Keratinocyte (primary cell): ENCODE measurements at regions not wholly inside any gene's neighbourhood (a gene's known extent, or its start where the extent isn't known, plus 50 kb on each side); places are given as distances from the start of the nearest gene placed in this dataset.

Experiments used
- DNase-seq: peaks from one replicate; pipeline ENCODE4 v3.0.0-alpha.2; 2011; ENCODE audit warnings: low read depth, missing footprints, low spot score
- FAIRE-seq: peaks from 2 replicates; lab custom pipeline; 2011; peaks lifted over from hg19 to GRCh38; lab: Jason Lieb, UNC
- H2AFZ ChIP-seq: 2 replicates; pipeline ENCODE4 v1.6.0; 2012; ENCODE audit warnings: low read length, control low read depth, inconsistent platforms; ENCODE audit not compliant: control insufficient read depth
- H3K27ac ChIP-seq: 2 replicates; pipeline ENCODE4 v1.5.1; 2011; ENCODE audit warnings: low read length; ENCODE audit not compliant: control insufficient read depth, insufficient read depth
- H3K27me3 ChIP-seq: 3 replicates; pipeline ENCODE4 v1.6.0; 2011; ENCODE audit warnings: low read length; ENCODE audit not compliant: control insufficient read depth, insufficient read depth; ENCODE audit errors: extremely low read depth
- H3K36me3 ChIP-seq, 2 experiments: 2 replicates in 1 of 2; 3 replicates in 1 of 2; pipeline ENCODE4 v1.5.1; 2011; ENCODE audit warnings: low read length in 2 of 2, mild to moderate bottlenecking in 1 of 2; ENCODE audit not compliant: control insufficient read depth in 2 of 2, insufficient read depth in 2 of 2; ENCODE audit errors: extremely low read depth in 1 of 2
- H3K4me1 ChIP-seq: 3 replicates; pipeline ENCODE4 v1.5.1; 2011; ENCODE audit warnings: low read length; ENCODE audit not compliant: control insufficient read depth, insufficient read depth; ENCODE audit errors: extremely low read depth
- H3K4me2 ChIP-seq: 3 replicates; pipeline ENCODE4 v1.6.0; 2011; ENCODE audit warnings: low read depth, low read length; ENCODE audit not compliant: control insufficient read depth, insufficient read depth; ENCODE audit errors: extremely low read depth
- H3K4me3 ChIP-seq, 3 experiments: fragments of 200-600 bp in 1 of 3; sonication (generic) in 1 of 3; 2 replicates in 2 of 3; 3 replicates in 1 of 3; pipeline ENCODE4 v1.5.1; 2011 to 2016; ENCODE audit warnings: low read length in 3 of 3, mild to moderate bottlenecking in 3 of 3, control low read depth in 2 of 3, inconsistent platforms in 1 of 3, low read depth in 1 of 3, mixed read lengths in 1 of 3, mixed run types in 1 of 3, moderate library complexity in 1 of 3; ENCODE audit not compliant: control insufficient read depth in 2 of 3, insufficient read depth in 2 of 3; ENCODE audit errors: extremely low read depth in 1 of 3
- H3K79me2 ChIP-seq: 2 replicates; pipeline ENCODE4 v1.6.0; 2012; ENCODE audit warnings: low read length; ENCODE audit not compliant: control insufficient read depth, insufficient read depth
- H3K9ac ChIP-seq: 3 replicates; pipeline ENCODE4 v1.6.0; 2011; ENCODE audit warnings: low read length; ENCODE audit not compliant: control insufficient read depth, insufficient read depth; ENCODE audit errors: extremely low read depth
- H3K9me1 ChIP-seq: 3 replicates; pipeline ENCODE4 v1.6.0; 2011; ENCODE audit warnings: low read length; ENCODE audit not compliant: control insufficient read depth, insufficient read depth; ENCODE audit errors: extremely low read depth
- H3K9me3 ChIP-seq: 2 replicates; pipeline ENCODE4 v1.5.1; 2012; ENCODE audit warnings: low read depth, low read length; ENCODE audit not compliant: control insufficient read depth
- H4K20me1 ChIP-seq: 3 replicates; pipeline ENCODE4 v1.6.0; 2011; ENCODE audit warnings: low read length; ENCODE audit not compliant: control insufficient read depth, insufficient read depth; ENCODE audit errors: extremely low read depth
- EZH2 ChIP-seq: IDR thresholded peaks from one replicate; pipeline ENCODE4 v1.6.1; 2012; ENCODE audit warnings: inconsistent platforms, mild to moderate bottlenecking, low read length, moderate library complexity
- dilution Hi-C: fragments of 300-500 bp; cut with MboI; formaldehyde crosslinking; loops from one replicate; pipeline ENCODE4 v1.7.0; 2020; ENCODE audit warnings: low sequenced_read_pairs; ENCODE audit not compliant: extremely low pct_ligation_motif_present
- TF ChIP-seq, protein P1 (sequence below), 3 experiments: IDR thresholded peaks in 1 of 3; conservative IDR thresholded peaks in 1 of 3; optimal IDR thresholded peaks in 1 of 3; 2 replicates in 2 of 3; 3 replicates in 1 of 3; pipeline versions ENCODE3 to v1.5.1; 2011; ENCODE audit warnings: low read length in 3 of 3, mild to moderate bottlenecking in 3 of 3, moderate library complexity in 2 of 3, control low read depth in 1 of 3, inconsistent platforms in 1 of 3; ENCODE audit not compliant: insufficient read depth in 2 of 3; ENCODE audit errors: extremely low read depth in 1 of 3

DNA sequence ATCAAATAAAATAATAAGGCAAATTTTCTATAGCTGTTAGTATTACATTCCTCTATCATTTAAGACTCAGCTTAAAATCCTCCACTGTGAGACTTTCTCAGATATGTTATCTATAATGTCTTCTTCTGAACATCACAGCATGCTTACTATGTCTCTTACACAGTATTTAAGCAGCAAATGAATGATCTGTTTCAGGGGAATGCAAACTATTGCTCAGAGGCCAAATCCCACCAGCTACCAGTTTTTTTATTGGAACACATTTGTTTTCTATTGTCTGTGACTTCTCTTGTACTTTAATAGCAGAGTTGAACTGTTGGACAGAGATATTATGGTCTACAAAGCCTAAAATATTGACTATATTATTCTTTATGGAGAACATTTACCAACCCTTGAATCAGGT, 59.6 kb downstream of the C3orf38 start:
- no peak overlapping the region for H3K27ac ChIP-seq
- no peaks in the 10 kb centered on the region for H3K9me3 ChIP-seq
- H3K79me2 ChIP-seq, result no peaks in the 10 kb centered on the region
- no peaks in the 10 kb centered on the region for H3K27me3 ChIP-seq
- H3K36me3 ChIP-seq, result no peaks in the 10 kb centered on the region
- TF ChIP-seq EZH2, result no peak
- TF ChIP-seq, protein P1, sequence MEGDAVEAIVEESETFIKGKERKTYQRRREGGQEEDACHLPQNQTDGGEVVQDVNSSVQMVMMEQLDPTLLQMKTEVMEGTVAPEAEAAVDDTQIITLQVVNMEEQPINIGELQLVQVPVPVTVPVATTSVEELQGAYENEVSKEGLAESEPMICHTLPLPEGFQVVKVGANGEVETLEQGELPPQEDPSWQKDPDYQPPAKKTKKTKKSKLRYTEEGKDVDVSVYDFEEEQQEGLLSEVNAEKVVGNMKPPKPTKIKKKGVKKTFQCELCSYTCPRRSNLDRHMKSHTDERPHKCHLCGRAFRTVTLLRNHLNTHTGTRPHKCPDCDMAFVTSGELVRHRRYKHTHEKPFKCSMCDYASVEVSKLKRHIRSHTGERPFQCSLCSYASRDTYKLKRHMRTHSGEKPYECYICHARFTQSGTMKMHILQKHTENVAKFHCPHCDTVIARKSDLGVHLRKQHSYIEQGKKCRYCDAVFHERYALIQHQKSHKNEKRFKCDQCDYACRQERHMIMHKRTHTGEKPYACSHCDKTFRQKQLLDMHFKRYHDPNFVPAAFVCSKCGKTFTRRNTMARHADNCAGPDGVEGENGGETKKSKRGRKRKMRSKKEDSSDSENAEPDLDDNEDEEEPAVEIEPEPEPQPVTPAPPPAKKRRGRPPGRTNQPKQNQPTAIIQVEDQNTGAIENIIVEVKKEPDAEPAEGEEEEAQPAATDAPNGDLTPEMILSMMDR (optimal IDR thresholded peaks at IDR 0.05 in 1 of 3, IDR thresholded peaks at IDR 0.05 in 1 of 3, conservative IDR thresholded peaks at IDR 0.05 in 1 of 3; ENCODE audit: extremely low read depth in 1 of 3, insufficient read depth in 2 of 3, low read length in 3 of 3), result no peak
- H3K4me1 ChIP-seq, result no peaks in the 10 kb centered on the region
- no peaks in the 10 kb centered on the region for H4K20me1 ChIP-seq
- H3K9ac ChIP-seq, result no peak overlapping the region
- no peak for FAIRE-seq
- dilution Hi-C loops, result no loop called here
- no peak overlapping the region for H3K4me2 ChIP-seq
- DNase-seq, result no peak
- H2AFZ ChIP-seq, result no peak overlapping the region
- no peak overlapping the region for H3K4me3 ChIP-seq
- no peaks in the 10 kb centered on the region for H3K9me1 ChIP-seq

DNA sequence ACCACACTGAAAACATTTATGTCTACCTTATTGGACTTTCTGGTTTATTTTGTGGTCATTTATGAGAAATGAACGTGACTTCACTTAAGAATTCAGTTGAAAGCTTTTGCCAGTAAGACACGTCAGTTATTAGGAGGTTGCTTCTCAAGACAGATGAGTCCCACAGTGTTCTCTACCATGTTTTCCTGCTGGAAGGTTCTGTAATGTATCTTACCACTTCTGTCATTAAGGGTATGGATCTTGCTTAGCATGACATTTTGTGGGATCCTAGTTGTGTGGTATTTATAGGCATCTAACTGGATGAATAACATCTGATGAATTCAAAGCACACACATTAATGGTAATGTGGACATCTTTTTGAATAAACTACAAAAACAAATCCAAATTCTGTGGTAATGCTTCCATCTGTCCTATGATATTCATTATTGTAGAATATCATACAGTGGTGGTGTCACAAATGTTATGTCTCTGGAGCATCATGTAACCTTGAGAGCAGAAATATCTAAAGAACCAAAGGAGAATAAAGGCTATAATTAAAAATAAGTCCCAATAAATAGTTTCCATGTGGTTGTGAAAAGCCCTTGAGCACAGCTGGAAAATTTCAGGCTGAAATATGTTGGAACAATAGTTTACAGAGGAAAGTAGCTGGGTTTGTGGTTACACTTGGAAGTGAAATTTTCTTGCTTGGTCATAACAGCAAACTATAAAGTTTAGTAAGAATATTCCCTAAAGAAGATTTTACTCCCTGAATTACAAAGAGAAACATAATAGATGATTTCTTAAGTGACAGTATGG, 61.5 kb downstream of the C3orf38 start:
- no peak for FAIRE-seq
- dilution Hi-C loops, result no loop called here

More for the DNA sequence above, 61.5 kb downstream of the C3orf38 start:
- Histone ChIP-seq H4K20me1 (no peaks in the 10 kb centered on the region), H3K27me3 (no peaks in the 10 kb centered on the region), H2AFZ (no peak overlapping the region), H3K4me3 (no peak overlapping the region), H3K79me2 (no peaks in the 10 kb centered on the region), H3K9me3 (no peaks in the 10 kb centered on the region), H3K4me1 (no peaks in the 10 kb centered on the region), H3K4me2 (no peak overlapping the region), H3K36me3 (no peaks in the 10 kb centered on the region), H3K9ac (no peak overlapping the region), H3K27ac (no peak overlapping the region), H3K9me1 (no peaks in the 10 kb centered on the region)
- TF ChIP-seq EZH2, result no peak
- TF ChIP-seq, protein P1 (optimal IDR thresholded peaks at IDR 0.05 in 1 of 3, IDR thresholded peaks at IDR 0.05 in 1 of 3, conservative IDR thresholded peaks at IDR 0.05 in 1 of 3; ENCODE audit: extremely low read depth in 1 of 3, insufficient read depth in 2 of 3, low read length in 3 of 3), result no peak
- no peak for DNase-seq
